Epithelial cell of proximal tubule (primary cell): ENCODE measurements at regions not wholly inside any gene's neighbourhood (a gene's known extent, or its start where the extent isn't known, plus 50 kb on each side); places are given as distances from the start of the nearest gene placed in this dataset.

Experiments used
- DNase-seq: peaks from one replicate; pipeline ENCODE4 v3.0.0-alpha.2; 2011; ENCODE audit warnings: low read depth
- H3K4me3 ChIP-seq: 2 replicates; pipeline ENCODE4 v1.5.1; 2011; ENCODE audit warnings: low read depth, mild to moderate bottlenecking, low read length
- TF ChIP-seq, protein P1 (sequence below): conservative IDR thresholded peaks from 2 replicates; pipeline ENCODE4 v1.5.1; 2012; ENCODE audit warnings: low read depth, mild to moderate bottlenecking, low read length

DNA sequence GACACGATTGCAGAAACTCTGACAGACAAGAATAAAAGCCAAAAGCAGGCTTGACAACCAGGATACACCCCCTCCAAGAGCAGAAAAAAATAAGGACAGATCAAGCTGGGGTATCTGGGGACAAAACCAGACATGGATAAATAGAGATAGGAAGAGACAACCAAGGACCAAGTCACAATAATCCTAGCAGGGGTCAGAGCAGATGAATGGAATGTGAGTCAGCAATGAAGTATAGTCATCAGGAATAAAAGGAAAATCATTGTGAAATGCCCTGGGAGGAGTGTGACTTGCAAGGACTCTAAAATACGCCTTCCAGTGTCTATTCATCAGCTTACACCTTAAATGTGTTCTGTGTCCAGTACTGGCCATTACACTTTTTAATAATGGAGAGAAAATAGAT lies 206.8 kb downstream of the CAAP1 start:
- TF ChIP-seq, protein P1, sequence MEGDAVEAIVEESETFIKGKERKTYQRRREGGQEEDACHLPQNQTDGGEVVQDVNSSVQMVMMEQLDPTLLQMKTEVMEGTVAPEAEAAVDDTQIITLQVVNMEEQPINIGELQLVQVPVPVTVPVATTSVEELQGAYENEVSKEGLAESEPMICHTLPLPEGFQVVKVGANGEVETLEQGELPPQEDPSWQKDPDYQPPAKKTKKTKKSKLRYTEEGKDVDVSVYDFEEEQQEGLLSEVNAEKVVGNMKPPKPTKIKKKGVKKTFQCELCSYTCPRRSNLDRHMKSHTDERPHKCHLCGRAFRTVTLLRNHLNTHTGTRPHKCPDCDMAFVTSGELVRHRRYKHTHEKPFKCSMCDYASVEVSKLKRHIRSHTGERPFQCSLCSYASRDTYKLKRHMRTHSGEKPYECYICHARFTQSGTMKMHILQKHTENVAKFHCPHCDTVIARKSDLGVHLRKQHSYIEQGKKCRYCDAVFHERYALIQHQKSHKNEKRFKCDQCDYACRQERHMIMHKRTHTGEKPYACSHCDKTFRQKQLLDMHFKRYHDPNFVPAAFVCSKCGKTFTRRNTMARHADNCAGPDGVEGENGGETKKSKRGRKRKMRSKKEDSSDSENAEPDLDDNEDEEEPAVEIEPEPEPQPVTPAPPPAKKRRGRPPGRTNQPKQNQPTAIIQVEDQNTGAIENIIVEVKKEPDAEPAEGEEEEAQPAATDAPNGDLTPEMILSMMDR = no peak
- H3K4me3 ChIP-seq = no peak overlapping the region
- peak; percentile 1 for DNase-seq

- no peak overlapping the region for H3K4me3 ChIP-seq
- no peak for DNase-seq
- TF ChIP-seq, protein P1 = no peak
These were observed 208.6 kb downstream of the CAAP1 start for GRCh38 chr9:26684029-26684428.

DNA sequence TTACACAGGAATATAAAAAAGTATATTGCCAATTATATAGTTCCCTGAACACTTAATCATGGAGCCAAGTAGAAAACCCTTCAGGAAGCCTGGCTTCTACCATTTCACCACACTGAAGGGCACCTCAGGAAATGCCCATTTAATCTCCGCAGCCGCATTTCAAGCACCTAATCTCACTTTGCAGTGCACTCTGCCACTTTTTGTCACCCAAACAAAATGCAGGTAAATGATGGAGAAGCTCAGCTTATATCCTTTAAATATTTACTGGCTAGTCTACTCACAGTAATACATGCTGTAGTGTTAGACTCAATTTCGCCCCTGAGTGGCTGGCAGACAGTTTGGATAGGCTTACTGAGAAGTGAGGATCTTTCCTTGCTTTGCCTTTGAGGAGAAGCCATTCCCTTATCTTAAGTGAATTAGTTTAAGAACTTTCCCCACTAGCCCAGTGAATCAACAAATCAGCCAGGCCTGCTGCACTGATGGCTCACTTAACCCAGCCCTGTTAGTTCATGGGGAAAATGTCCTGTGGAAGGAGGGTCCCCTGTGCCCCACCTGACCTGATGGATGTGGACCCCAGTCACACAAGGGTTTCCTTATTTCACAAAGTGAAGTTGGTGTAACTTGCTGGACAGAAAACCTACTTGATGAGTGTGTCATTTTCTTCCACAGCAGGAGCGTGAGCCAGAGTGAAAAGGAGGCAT lies 209.7 kb downstream of the CAAP1 start:
- DNase-seq = no peak
- TF ChIP-seq, protein P1 = no peak
- no peak overlapping the region for H3K4me3 ChIP-seq

GRCh38 chr9:26682041-26682440 lies 210.6 kb downstream of the CAAP1 start:
- no peak for DNase-seq
- TF ChIP-seq, protein P1 = no peak

DNA sequence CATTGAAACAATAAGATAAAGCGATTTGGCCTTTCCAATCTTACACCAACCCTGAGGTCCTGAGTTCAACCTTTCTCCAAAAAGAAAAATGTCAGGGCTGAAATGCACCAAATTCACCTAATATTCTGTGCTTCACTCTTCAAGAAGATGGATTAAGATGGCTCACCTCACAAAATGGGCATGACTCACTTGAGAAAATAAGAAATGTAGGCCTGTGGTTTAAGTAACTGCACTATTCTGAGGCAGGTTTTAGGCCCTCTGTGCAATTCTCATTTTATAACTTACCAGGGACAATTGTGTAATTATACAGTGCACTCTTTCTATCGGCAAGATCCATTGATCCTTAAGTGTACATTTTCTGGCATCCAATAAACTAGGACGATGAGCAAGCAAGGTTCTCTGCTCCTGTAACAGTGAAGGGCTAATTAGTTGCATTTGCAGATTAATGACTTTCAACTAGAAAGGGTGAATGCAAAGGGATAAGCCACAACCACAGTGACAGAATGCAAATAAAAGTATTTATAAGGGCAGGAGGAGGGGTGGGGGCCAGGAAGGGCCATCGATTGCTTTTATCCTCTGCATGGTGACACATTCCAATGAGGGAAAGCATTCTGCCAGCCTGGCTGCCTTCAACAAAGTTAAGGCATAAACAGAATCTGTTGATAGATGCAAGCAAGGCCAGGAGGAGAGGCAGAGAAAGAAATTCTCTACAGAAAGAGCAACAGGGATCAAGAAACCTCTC lies 214.5 kb downstream of the CAAP1 start:
- H3K4me3 ChIP-seq = no peak overlapping the region
- no peak for DNase-seq
- TF ChIP-seq, protein P1 = no peak

More at GRCh38 chr9:26682041-26682440, 210.6 kb downstream of the CAAP1 start:
- no peak overlapping the region for H3K4me3 ChIP-seq

DNA sequence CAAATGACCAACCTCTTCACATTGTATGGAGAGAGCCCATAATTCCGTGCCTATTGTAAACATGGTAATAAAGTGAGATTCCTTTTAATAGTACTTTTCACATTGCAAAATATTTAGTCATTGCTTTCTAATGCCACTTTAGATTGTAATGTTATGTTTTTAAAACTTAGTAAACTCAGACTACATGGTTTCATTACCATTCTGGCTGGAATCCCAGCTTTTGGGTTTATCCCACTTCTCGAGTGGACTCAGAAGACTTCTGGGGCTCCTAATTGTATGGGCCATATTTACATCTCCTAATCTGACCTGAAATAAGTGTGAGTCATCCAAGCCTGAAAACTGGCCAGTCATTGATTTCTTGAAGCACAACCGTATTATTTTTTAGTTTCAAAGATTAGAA lies 217.6 kb downstream of the CAAP1 start:
- no peak overlapping the region for H3K4me3 ChIP-seq
- no peak for DNase-seq
- TF ChIP-seq, protein P1 = no peak
